ENCODE measurements at regions not wholly inside any gene's neighbourhood (a gene's known extent, or its start where the extent isn't known, plus 50 kb on each side); places are given as distances from the start of the nearest gene placed in this dataset.

DNA sequence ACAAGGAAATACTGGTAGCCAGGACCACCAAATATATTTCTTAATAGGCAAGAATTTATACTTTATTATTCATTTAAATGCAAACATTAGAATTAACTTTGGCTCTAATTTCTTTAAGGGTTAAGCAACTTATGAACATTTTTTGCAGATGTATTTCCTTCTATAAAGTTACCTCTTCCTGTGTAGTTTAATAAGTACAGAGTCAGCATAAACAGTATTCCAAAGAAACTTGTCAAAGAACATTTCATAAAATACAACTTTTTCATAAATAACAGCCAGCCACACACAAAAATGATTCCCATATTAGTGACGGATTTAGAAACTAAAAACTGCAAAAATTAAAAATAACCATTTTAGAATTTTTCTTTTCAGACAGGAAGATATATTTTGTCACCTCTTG is 723.2 kb downstream of the KCNJ2 start (continued):
- TF ChIP-seq, protein P1, sequence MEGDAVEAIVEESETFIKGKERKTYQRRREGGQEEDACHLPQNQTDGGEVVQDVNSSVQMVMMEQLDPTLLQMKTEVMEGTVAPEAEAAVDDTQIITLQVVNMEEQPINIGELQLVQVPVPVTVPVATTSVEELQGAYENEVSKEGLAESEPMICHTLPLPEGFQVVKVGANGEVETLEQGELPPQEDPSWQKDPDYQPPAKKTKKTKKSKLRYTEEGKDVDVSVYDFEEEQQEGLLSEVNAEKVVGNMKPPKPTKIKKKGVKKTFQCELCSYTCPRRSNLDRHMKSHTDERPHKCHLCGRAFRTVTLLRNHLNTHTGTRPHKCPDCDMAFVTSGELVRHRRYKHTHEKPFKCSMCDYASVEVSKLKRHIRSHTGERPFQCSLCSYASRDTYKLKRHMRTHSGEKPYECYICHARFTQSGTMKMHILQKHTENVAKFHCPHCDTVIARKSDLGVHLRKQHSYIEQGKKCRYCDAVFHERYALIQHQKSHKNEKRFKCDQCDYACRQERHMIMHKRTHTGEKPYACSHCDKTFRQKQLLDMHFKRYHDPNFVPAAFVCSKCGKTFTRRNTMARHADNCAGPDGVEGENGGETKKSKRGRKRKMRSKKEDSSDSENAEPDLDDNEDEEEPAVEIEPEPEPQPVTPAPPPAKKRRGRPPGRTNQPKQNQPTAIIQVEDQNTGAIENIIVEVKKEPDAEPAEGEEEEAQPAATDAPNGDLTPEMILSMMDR (IDR thresholded peaks at IDR 0.05; ENCODE audit: low read depth, low read length, missing input control), result no peak
- TF ChIP-seq HNF4A (conservative IDR thresholded peaks at IDR 0.05), result no peak
- TF ChIP-seq, protein P2, sequence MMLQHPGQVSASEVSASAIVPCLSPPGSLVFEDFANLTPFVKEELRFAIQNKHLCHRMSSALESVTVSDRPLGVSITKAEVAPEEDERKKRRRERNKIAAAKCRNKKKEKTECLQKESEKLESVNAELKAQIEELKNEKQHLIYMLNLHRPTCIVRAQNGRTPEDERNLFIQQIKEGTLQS (IDR thresholded peaks at IDR 0.05), result no peak
- no peak for TF ChIP-seq TAF1 (conservative IDR thresholded peaks at IDR 0.05)
- TF ChIP-seq EGR1 (IDR thresholded peaks at IDR 0.05; ENCODE audit: low read depth in 2 of 2), result no peak

DNA sequence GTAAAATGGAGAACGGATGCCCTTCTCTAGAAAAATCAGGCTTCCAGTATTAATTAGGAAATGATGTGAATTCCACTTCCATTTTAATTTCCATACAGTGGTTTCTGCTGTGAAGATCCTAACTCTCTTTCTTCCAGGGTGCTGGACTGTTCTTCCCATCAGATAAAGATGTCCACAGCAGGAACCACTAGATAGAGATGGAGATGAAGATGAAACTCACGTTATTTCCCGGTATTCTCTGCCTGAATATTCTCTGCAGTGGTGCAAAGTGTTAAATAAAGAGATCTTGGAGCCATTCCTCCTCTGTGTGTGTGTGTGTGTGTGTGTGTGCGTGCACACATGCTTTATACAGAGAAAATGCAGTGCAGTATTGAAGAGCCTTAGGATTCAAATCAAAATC is 727.5 kb downstream of the KCNJ2 start:
- H3K27ac ChIP-seq (ENCODE audit: low read depth in 1 of 2, low read length in 2 of 2), result no peak overlapping the region
- no peaks in the 10 kb centered on the region for H3K4me1 ChIP-seq (ENCODE audit: control insufficient read depth in 4 of 4, insufficient read depth in 4 of 4, low read length in 3 of 4)
- no peak overlapping the region for H3K9ac ChIP-seq (ENCODE audit: low read depth in 1 of 2, low read length in 2 of 2)
- DNase-seq (ENCODE audit: low spot score), result no peak
- no peaks in the 10 kb centered on the region for H3K9me3 ChIP-seq (ENCODE audit: control insufficient read depth in 4 of 4, low read length in 3 of 4)
- H3K27me3 ChIP-seq (ENCODE audit: control insufficient read depth in 4 of 4, insufficient read depth in 4 of 4, low read length in 3 of 4), result no peaks in the 10 kb centered on the region
- H3K4me3 ChIP-seq (ENCODE audit: low read depth in 1 of 3, low read length in 3 of 3), result no peak overlapping the region
- WGBS, result 72% methylated on average over 4 of the region's 4 CpGs
- TF ChIP-seq GABPA (IDR thresholded peaks at IDR 0.05 in 1 of 2, conservative IDR thresholded peaks at IDR 0.05 in 1 of 2) (no peak), YY1 (IDR thresholded peaks at IDR 0.05) (no peak)
- TF ChIP-seq, protein P1 (IDR thresholded peaks at IDR 0.05; ENCODE audit: low read depth, low read length, missing input control), result no peak
- H3K36me3 ChIP-seq (ENCODE audit: control insufficient read depth in 4 of 4, insufficient read depth in 3 of 4, low read depth in 1 of 4, low read length in 3 of 4), result no peaks in the 10 kb centered on the region

DNA sequence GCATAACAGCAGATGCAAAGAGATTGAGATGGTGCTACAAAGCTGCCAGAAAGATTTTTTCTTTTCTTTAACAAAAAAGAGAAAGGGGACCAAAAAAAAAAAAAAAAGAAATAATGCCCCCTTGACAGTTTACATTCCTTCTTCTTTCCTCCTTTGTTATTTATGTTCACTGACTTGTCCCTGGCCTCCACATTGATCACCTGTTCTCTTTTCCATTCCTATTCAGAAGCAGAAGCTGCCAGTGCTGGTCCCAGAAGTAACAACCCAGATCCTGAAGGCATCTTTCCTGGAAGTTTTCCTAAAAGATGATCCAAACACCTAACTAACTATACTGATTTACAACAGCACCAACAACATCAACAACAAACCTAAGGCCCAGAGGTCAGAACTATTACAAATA is 728.1 kb downstream of the KCNJ2 start:
- H3K4me3 ChIP-seq (ENCODE audit: low read depth in 1 of 3, low read length in 3 of 3), result no peak overlapping the region
- no peaks in the 10 kb centered on the region for H3K9me3 ChIP-seq (ENCODE audit: control insufficient read depth in 4 of 4, low read length in 3 of 4)
- no peaks in the 10 kb centered on the region for H3K4me1 ChIP-seq (ENCODE audit: control insufficient read depth in 4 of 4, insufficient read depth in 4 of 4, low read length in 3 of 4)
- H3K27ac ChIP-seq (ENCODE audit: low read depth in 1 of 2, low read length in 2 of 2), result no peak overlapping the region
- TF ChIP-seq HNF4A (conservative IDR thresholded peaks at IDR 0.05) (no peak), FOXA2 (IDR thresholded peaks at IDR 0.05) (no peak), EGR1 (IDR thresholded peaks at IDR 0.05; ENCODE audit: low read depth in 2 of 2) (no peak), TAF1 (conservative IDR thresholded peaks at IDR 0.05) (no peak), RAD21 (IDR thresholded peaks at IDR 0.05) (no peak), YY1 (IDR thresholded peaks at IDR 0.05) (no peak), RXRA (IDR thresholded peaks at IDR 0.05) (no peak), GABPA (IDR thresholded peaks at IDR 0.05 in 1 of 2, conservative IDR thresholded peaks at IDR 0.05 in 1 of 2) (no peak), NR2F2 (IDR thresholded peaks at IDR 0.05) (no peak), HNF4G (IDR thresholded peaks at IDR 0.05) (no peak)
- TF ChIP-seq, protein P2 (IDR thresholded peaks at IDR 0.05), result no peak
- TF ChIP-seq, protein P3, sequence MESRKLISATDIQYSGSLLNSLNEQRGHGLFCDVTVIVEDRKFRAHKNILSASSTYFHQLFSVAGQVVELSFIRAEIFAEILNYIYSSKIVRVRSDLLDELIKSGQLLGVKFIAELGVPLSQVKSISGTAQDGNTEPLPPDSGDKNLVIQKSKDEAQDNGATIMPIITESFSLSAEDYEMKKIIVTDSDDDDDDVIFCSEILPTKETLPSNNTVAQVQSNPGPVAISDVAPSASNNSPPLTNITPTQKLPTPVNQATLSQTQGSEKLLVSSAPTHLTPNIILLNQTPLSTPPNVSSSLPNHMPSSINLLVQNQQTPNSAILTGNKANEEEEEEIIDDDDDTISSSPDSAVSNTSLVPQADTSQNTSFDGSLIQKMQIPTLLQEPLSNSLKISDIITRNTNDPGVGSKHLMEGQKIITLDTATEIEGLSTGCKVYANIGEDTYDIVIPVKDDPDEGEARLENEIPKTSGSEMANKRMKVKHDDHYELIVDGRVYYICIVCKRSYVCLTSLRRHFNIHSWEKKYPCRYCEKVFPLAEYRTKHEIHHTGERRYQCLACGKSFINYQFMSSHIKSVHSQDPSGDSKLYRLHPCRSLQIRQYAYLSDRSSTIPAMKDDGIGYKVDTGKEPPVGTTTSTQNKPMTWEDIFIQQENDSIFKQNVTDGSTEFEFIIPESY (IDR thresholded peaks at IDR 0.05), result no peak
- TF ChIP-seq, protein P4, sequence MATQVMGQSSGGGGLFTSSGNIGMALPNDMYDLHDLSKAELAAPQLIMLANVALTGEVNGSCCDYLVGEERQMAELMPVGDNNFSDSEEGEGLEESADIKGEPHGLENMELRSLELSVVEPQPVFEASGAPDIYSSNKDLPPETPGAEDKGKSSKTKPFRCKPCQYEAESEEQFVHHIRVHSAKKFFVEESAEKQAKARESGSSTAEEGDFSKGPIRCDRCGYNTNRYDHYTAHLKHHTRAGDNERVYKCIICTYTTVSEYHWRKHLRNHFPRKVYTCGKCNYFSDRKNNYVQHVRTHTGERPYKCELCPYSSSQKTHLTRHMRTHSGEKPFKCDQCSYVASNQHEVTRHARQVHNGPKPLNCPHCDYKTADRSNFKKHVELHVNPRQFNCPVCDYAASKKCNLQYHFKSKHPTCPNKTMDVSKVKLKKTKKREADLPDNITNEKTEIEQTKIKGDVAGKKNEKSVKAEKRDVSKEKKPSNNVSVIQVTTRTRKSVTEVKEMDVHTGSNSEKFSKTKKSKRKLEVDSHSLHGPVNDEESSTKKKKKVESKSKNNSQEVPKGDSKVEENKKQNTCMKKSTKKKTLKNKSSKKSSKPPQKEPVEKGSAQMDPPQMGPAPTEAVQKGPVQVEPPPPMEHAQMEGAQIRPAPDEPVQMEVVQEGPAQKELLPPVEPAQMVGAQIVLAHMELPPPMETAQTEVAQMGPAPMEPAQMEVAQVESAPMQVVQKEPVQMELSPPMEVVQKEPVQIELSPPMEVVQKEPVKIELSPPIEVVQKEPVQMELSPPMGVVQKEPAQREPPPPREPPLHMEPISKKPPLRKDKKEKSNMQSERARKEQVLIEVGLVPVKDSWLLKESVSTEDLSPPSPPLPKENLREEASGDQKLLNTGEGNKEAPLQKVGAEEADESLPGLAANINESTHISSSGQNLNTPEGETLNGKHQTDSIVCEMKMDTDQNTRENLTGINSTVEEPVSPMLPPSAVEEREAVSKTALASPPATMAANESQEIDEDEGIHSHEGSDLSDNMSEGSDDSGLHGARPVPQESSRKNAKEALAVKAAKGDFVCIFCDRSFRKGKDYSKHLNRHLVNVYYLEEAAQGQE (IDR thresholded peaks at IDR 0.05), result no peak
- TF ChIP-seq, protein P5, sequence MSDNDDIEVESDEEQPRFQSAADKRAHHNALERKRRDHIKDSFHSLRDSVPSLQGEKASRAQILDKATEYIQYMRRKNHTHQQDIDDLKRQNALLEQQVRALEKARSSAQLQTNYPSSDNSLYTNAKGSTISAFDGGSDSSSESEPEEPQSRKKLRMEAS (IDR thresholded peaks at IDR 0.05), result no peak
- TF ChIP-seq, protein P1 (IDR thresholded peaks at IDR 0.05; ENCODE audit: low read depth, low read length, missing input control), result no peak
- no peaks in the 10 kb centered on the region for H3K27me3 ChIP-seq (ENCODE audit: control insufficient read depth in 4 of 4, insufficient read depth in 4 of 4, low read length in 3 of 4)
- H3K9ac ChIP-seq (ENCODE audit: low read depth in 1 of 2, low read length in 2 of 2), result no peak overlapping the region
- no peaks in the 10 kb centered on the region for H3K36me3 ChIP-seq (ENCODE audit: control insufficient read depth in 4 of 4, insufficient read depth in 3 of 4, low read depth in 1 of 4, low read length in 3 of 4)
- no peak for DNase-seq (ENCODE audit: low spot score)

All from liver (tissue), 8 donors.